B cell (primary cell): ENCODE measurements at regions not wholly inside any gene's neighbourhood (a gene's known extent, or its start where the extent isn't known, plus 50 kb on each side); places are given as distances from the start of the nearest gene placed in this dataset.

Source experiments
- ATAC-seq: fragments of 200-7000 bp; cut with Tn5 transposase; one replicate; pipeline ENCODE4 v1.10.0; 2021; ENCODE audit warnings: low read depth, mild to moderate bottlenecking, moderate number of reproducible peaks, moderate library complexity
- CTCF ChIA-PET: fragments of 350-600 bp; sonication (Branson Sonifier 250); formaldehyde crosslinking; loops from one replicate; lab custom pipeline; 2021; ENCODE audit warnings: antibody characterized with exemption, inconsistent platforms; lab: Charles Lee
- POLR2A ChIA-PET: fragments of 350-600 bp; sonication (Branson Sonifier 250); formaldehyde crosslinking; loops from one replicate; lab custom pipeline; 2021; ENCODE audit warnings: antibody characterized with exemption; lab: Charles Lee
- DNase-seq: peaks from one replicate; pipeline ENCODE4 v3.0.0; 2013
- H2AFZ ChIP-seq: 2 replicates; pipeline ENCODE4 v1.6.1; 2012; ENCODE audit warnings: mild to moderate bottlenecking, low read depth, low read length; ENCODE audit not compliant: insufficient read depth, poor library complexity, severe bottlenecking
- H3K27ac ChIP-seq, 2 donors: 1 replicate in 1 of 2; 2 replicates in 1 of 2; pipeline ENCODE4 v1.5.1; 2012 to 2013; ENCODE audit warnings: low read length in 2 of 2, mild to moderate bottlenecking in 2 of 2, moderate library complexity in 1 of 2
- H3K27me3 ChIP-seq, 4 experiments: fragments of 200-600 bp in 1 of 4; sonication (generic) in 1 of 4; replicated peaks in 1 of 4; 1 replicate in 2 of 4; 2 replicates in 2 of 4; pipeline versions ENCODE4 v1.6.1 to v1.7.0; 2013 to 2016; ENCODE audit warnings: low read length in 3 of 4, mild to moderate bottlenecking in 2 of 4, mixed read lengths in 1 of 4, moderate library complexity in 1 of 4; ENCODE audit not compliant: insufficient read depth in 4 of 4, control insufficient read depth in 3 of 4; ENCODE audit errors: control extremely low read depth in 1 of 4
- H3K36me3 ChIP-seq, 2 experiments: replicated peaks in 1 of 2; 1 replicate in 1 of 2; 2 replicates in 1 of 2; pipeline versions ENCODE4 v1.6.1 to v1.7.1; 2013; ENCODE audit warnings: low read length in 1 of 2; ENCODE audit not compliant: insufficient read depth in 2 of 2, control insufficient read depth in 1 of 2; ENCODE audit errors: control extremely low read depth in 1 of 2, extremely low read depth in 1 of 2
- H3K4me1 ChIP-seq, 2 donors: fragments of 200-600 bp in 1 of 2; sonication (generic) in 1 of 2; 1 replicate in 1 of 2; 2 replicates in 1 of 2; pipeline versions ENCODE4 v1.5.1 to v1.6.1; 2013 to 2017; ENCODE audit warnings: low read length in 2 of 2; ENCODE audit not compliant: control insufficient read depth in 2 of 2, insufficient read depth in 2 of 2
- H3K4me2 ChIP-seq: replicated peaks from 2 replicates; pipeline ENCODE3; 2012; ENCODE audit warnings: mild to moderate bottlenecking, low read depth, low read length; ENCODE audit not compliant: poor library complexity, severe bottlenecking
- H3K4me3 ChIP-seq, 5 experiments: fragments of 200-600 bp in 1 of 5; sonication (generic) in 1 of 5; 1 replicate in 3 of 5; 2 replicates in 2 of 5; pipeline versions ENCODE4 v1.5.1 to v1.7.0; 2011 to 2016; ENCODE audit warnings: low read length in 4 of 5, mild to moderate bottlenecking in 4 of 5, low read depth in 2 of 5, control low read depth in 1 of 5, moderate library complexity in 1 of 5; ENCODE audit not compliant: insufficient read depth in 1 of 5; ENCODE audit errors: control extremely low read depth in 1 of 5, extremely low read depth in 1 of 5
- H3K79me2 ChIP-seq: fragments of 200-600 bp; sonication (generic); one replicate; pipeline ENCODE4 v1.6.0; 2016; ENCODE audit warnings: low read length; ENCODE audit not compliant: control insufficient read depth, insufficient read depth
- H3K9ac ChIP-seq: fragments of 200-600 bp; sonication (generic); 2 replicates; pipeline ENCODE4 v1.6.1; 2017; ENCODE audit warnings: mild to moderate bottlenecking, low read length, moderate library complexity
- H3K9me3 ChIP-seq, 3 donors: one replicate each; pipeline versions ENCODE4 v1.6.1 to v1.7.1; 2013; ENCODE audit warnings: low read length in 2 of 3; ENCODE audit not compliant: control insufficient read depth in 2 of 3, insufficient read depth in 1 of 3; ENCODE audit errors: control extremely low read depth in 1 of 3
- H4K20me1 ChIP-seq: 2 replicates; pipeline ENCODE4 v1.6.0; 2012; ENCODE audit warnings: mild to moderate bottlenecking, low read length; ENCODE audit not compliant: insufficient read depth, control insufficient read depth, poor library complexity, severe bottlenecking
- H3K27ac Mint-ChIP-seq: one replicate; pipeline ENCODE4 v1.8.0; 2021; ENCODE audit warnings: mixed read lengths
- H3K27me3 Mint-ChIP-seq: one replicate; pipeline ENCODE4 v1.8.0; 2021; ENCODE audit warnings: mixed read lengths
- H3K4me1 Mint-ChIP-seq: one replicate; pipeline ENCODE4 v1.8.0; 2021; ENCODE audit warnings: mixed read lengths
- H3K4me3 Mint-ChIP-seq: one replicate; pipeline ENCODE4 v1.8.0; 2021; ENCODE audit warnings: mixed read lengths
- H3K9me3 Mint-ChIP-seq: one replicate; pipeline ENCODE4 v1.8.0; 2022; ENCODE audit warnings: mixed read lengths; ENCODE audit not compliant: insufficient read depth
- EZH2 ChIP-seq: IDR thresholded peaks from 2 replicates; pipeline ENCODE4 v1.6.1; 2012; ENCODE audit warnings: borderline replicate concordance, low read depth, mild to moderate bottlenecking, moderate library complexity, low read length; ENCODE audit not compliant: insufficient read depth, poor library complexity, severe bottlenecking
- WGBS: methylation state at CpG from one replicate; pipeline ENCODE4 v1.1.5; 2013; ENCODE audit warnings: missing lambda C conversion rate; ENCODE audit not compliant: insufficient coverage; 5-methylcytosine and 5-hydroxymethylcytosine counted together
- intact Hi-C: fragments of 100-400 bp; cut with micrococcal nuclease; formaldehyde crosslinking; loops from one replicate; pipeline ENCODE4 v1.10.0; 2022
- TF ChIP-seq, protein P1 (sequence below): fragments of 200-600 bp; IDR thresholded peaks from one replicate; pipeline ENCODE4 v1.8.0; 2022; ENCODE audit warnings: antibody characterized with exemption, mild to moderate bottlenecking

DNA sequence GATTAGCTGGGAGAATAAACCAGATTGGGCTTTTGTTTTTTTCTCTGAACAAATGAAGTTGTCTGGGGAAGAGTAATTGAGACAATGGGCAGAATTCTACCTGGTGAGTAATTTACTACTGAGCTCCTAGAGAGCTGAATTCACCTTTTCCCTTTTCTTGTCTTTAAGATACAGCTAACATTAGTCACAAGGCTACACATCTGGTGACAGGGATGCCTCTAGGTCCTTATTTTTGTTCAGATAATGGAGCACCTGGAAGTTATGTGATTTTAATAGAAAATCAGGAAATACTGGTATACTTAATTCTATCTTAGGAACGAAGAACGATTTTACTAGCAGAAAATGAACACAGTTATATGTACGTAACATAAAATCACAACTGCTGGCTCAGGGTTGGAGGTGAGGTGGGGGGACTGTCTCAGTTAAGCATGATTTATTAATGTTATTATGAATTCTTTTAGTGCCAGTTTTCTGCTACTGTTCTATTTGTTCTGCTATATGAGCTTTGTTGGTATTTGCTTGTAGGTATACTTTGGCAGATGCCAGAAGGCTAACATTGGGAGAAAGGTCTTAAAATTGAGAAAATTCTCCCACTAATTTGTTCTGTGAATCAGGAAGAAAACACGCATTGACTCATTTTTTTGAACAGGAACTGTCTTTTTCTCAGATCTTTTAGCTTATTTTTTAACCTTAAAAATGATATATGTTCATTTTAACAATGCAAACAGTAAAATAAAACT is 482.7 kb upstream of the RGS6 start:
- H3K9me3 ChIP-seq = no peaks in the 10 kb centered on the region
- CTCF ChIA-PET = interaction anchor here (0.9 kb wide), 2 partner anchors 9 to 128 kb away, joined by 3 read pairs; no protein-coding TSS in a partner anchor
- 100% methylated on average over 1 of the region's 4 CpGs for WGBS
- H2AFZ ChIP-seq = no peak overlapping the region
- H3K4me3 Mint-ChIP-seq = no peak overlapping the region
- H3K27ac Mint-ChIP-seq = no peak overlapping the region
- TF ChIP-seq, protein P1, sequence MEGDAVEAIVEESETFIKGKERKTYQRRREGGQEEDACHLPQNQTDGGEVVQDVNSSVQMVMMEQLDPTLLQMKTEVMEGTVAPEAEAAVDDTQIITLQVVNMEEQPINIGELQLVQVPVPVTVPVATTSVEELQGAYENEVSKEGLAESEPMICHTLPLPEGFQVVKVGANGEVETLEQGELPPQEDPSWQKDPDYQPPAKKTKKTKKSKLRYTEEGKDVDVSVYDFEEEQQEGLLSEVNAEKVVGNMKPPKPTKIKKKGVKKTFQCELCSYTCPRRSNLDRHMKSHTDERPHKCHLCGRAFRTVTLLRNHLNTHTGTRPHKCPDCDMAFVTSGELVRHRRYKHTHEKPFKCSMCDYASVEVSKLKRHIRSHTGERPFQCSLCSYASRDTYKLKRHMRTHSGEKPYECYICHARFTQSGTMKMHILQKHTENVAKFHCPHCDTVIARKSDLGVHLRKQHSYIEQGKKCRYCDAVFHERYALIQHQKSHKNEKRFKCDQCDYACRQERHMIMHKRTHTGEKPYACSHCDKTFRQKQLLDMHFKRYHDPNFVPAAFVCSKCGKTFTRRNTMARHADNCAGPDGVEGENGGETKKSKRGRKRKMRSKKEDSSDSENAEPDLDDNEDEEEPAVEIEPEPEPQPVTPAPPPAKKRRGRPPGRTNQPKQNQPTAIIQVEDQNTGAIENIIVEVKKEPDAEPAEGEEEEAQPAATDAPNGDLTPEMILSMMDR = no peak
- TF ChIP-seq EZH2 = no peak
- H3K4me2 ChIP-seq = no peak overlapping the region
- no peak overlapping the region for H3K4me3 ChIP-seq
- POLR2A ChIA-PET = no interaction called here
- H3K27me3 Mint-ChIP-seq = no peaks in the 10 kb centered on the region
- no peak for DNase-seq
- peaks cover 52% of the 10 kb centered on the region for H4K20me1 ChIP-seq
- peaks cover 64% of the 10 kb centered on the region for H3K79me2 ChIP-seq
- H3K27ac ChIP-seq = no peak overlapping the region
- H3K4me1 ChIP-seq = peaks cover 0 to 3% of the 10 kb centered on the region in 2 donors
- H3K36me3 ChIP-seq = peaks cover 0 to 2% of the 10 kb centered on the region in 2 experiments
- ATAC-seq = no peak
- no peak overlapping the region for H3K9ac ChIP-seq
- H3K9me3 Mint-ChIP-seq = no peaks in the 10 kb centered on the region
- H3K27me3 ChIP-seq = no peaks in the 10 kb centered on the region
- peaks cover 33% of the 10 kb centered on the region for H3K4me1 Mint-ChIP-seq
- intact Hi-C loops = no loop called here

DNA sequence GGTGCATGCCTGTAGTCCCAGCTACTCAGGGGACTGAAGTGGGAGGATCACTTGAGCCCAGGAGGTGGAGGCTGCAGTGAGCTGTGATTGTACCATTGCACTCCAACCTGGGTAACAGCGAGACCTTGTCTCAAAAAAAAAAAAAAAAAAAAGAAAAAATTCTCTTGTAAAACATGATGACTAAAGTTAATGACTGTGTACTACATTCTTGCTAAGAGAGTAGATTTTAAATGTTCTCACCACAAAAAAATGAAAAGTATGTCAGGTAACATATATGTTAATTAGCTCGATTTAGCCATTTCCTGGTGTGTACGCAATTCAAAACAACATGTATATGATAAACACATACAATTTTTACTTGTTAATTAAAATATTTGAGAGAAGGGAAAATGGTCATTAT is 480.7 kb upstream of the RGS6 start:
- H3K36me3 ChIP-seq = peaks cover 0 to 2% of the 10 kb centered on the region in 2 experiments
- Mint-ChIP-seq H3K9me3 (no peaks in the 10 kb centered on the region), H3K27ac (no peak overlapping the region), H3K27me3 (no peaks in the 10 kb centered on the region), H3K4me1 (peaks cover 35% of the 10 kb centered on the region), H3K4me3 (no peak overlapping the region)
- no peak for TF ChIP-seq EZH2
- TF ChIP-seq, protein P1 = no peak
- H4K20me1 ChIP-seq = peaks cover 48% of the 10 kb centered on the region
- ChIA-PET POLR2A (no interaction called here), CTCF (no interaction called here)
- ATAC-seq = no peak
- no peaks in the 10 kb centered on the region for H3K27me3 ChIP-seq
- no peaks in the 10 kb centered on the region for H3K4me1 ChIP-seq
- intact Hi-C loops = no loop called here
- no peak overlapping the region for H2AFZ ChIP-seq
- H3K4me2 ChIP-seq = no peak overlapping the region
- H3K9ac ChIP-seq = no peak overlapping the region
- DNase-seq = no peak
- peaks cover 64% of the 10 kb centered on the region for H3K79me2 ChIP-seq
- H3K27ac ChIP-seq = no peak overlapping the region
- no peaks in the 10 kb centered on the region for H3K9me3 ChIP-seq
- WGBS = no CpG with 5 or more reads among the region's 3 CpGs
- no peak overlapping the region for H3K4me3 ChIP-seq
